HEK293 (cell line): ENCODE measurements at regions not wholly inside any gene's neighbourhood (a gene's known extent, or its start where the extent isn't known, plus 50 kb on each side); places are given as distances from the start of the nearest gene placed in this dataset.

Source experiments
- CTCF ChIA-PET: fragments of 350-600 bp; formaldehyde crosslinking; extraction: SDS; loops from one replicate; lab custom pipeline; 2021; ENCODE audit warnings: antibody characterized with exemption; lab: Yijun Ruan, JAX
- POLR2A ChIA-PET: fragments of 300-600 bp; formaldehyde crosslinking; extraction: SDS; loops from one replicate; lab custom pipeline; 2020; ENCODE audit warnings: antibody characterized with exemption, inconsistent platforms; lab: Yijun Ruan, JAX
- H3K27ac ChIP-seq: fragments of 200-500 bp; sonication (Bioruptor generic); 2 replicates; pipeline ENCODE4 v1.5.1; 2014; ENCODE audit warnings: low read depth, low read length, control low read depth, inconsistent platforms; ENCODE audit errors: extremely low read depth
- H3K36me3 ChIP-seq, 2 experiments: fragments of 200-500 bp in 1 of 2; sonication (Bioruptor generic) in 1 of 2; 1 replicate in 1 of 2; 2 replicates in 1 of 2; pipeline ENCODE4 v1.5.1; 2014 to 2017; ENCODE audit warnings: inconsistent platforms in 2 of 2, low read length in 2 of 2; ENCODE audit not compliant: control insufficient read depth in 2 of 2, insufficient read depth in 1 of 2
- H3K4me1 ChIP-seq: fragments of 200-500 bp; sonication (Bioruptor generic); 2 replicates; pipeline ENCODE4 v1.5.1; 2014; ENCODE audit warnings: mild to moderate bottlenecking, low read length, inconsistent platforms; ENCODE audit not compliant: control insufficient read depth, insufficient read depth
- H3K4me3 ChIP-seq: 2 replicates; pipeline ENCODE4 v1.5.1; 2011; ENCODE audit warnings: low read depth, mild to moderate bottlenecking, control low read depth, low read length, moderate library complexity
- H3K9me3 ChIP-seq: fragments of 200-500 bp; sonication (Bioruptor generic); 2 replicates; pipeline ENCODE4 v1.5.1; 2014; ENCODE audit warnings: low read depth, low read length, inconsistent platforms; ENCODE audit not compliant: control insufficient read depth, insufficient read depth
- FEZF1 ChIP-seq: fragments of 450-650 bp; formaldehyde crosslinking; IDR thresholded peaks from 2 replicates; pipeline ENCODE4 v1.5.1; 2016; ENCODE audit warnings: missing biosample characterization, missing genetic modification characterization
- PRDM2 ChIP-seq: fragments of 450-650 bp; formaldehyde crosslinking; IDR thresholded peaks from 2 replicates; pipeline ENCODE4 v1.5.1; 2016; ENCODE audit warnings: missing biosample characterization, missing genetic modification characterization, borderline replicate concordance
- SCRT1 ChIP-seq: fragments of 450-650 bp; formaldehyde crosslinking; IDR thresholded peaks from 2 replicates; pipeline ENCODE4 v1.5.1; 2016; ENCODE audit warnings: missing biosample characterization, missing genetic modification characterization, borderline replicate concordance
- ZBTB48 ChIP-seq: fragments of 450-650 bp; formaldehyde crosslinking; IDR thresholded peaks from 2 replicates; pipeline ENCODE4 v1.5.1; 2016; ENCODE audit warnings: missing biosample characterization, missing genetic modification characterization
- ZBTB6 ChIP-seq: fragments of 450-650 bp; formaldehyde crosslinking; IDR thresholded peaks from 2 replicates; pipeline ENCODE4 v1.5.1; 2017; ENCODE audit warnings: missing biosample characterization, missing genetic modification characterization
- ZFP69B ChIP-seq: fragments of 450-650 bp; formaldehyde crosslinking; IDR thresholded peaks from 2 replicates; pipeline ENCODE4 v1.5.1; 2016; ENCODE audit warnings: missing biosample characterization, missing genetic modification characterization
- ZNF138 ChIP-seq: fragments of 450-650 bp; formaldehyde crosslinking; IDR thresholded peaks from 2 replicates; pipeline ENCODE4 v1.5.1; 2016; ENCODE audit warnings: missing biosample characterization, missing genetic modification characterization, borderline replicate concordance
- ZNF18 ChIP-seq: fragments of 450-650 bp; formaldehyde crosslinking; IDR thresholded peaks from 2 replicates; pipeline ENCODE4 v1.5.1; 2016; ENCODE audit warnings: missing biosample characterization, missing genetic modification characterization
- ZNF202 ChIP-seq: fragments of 450-650 bp; formaldehyde crosslinking; IDR thresholded peaks from 2 replicates; pipeline ENCODE4 v1.5.1; 2016; ENCODE audit warnings: missing biosample characterization, missing genetic modification characterization, borderline replicate concordance
- ZNF214 ChIP-seq: fragments of 450-650 bp; formaldehyde crosslinking; IDR thresholded peaks from 2 replicates; pipeline ENCODE4 v1.5.1; 2017; ENCODE audit warnings: missing biosample characterization, mild to moderate bottlenecking, missing genetic modification characterization, borderline replicate concordance
- ZNF311 ChIP-seq: fragments of 450-650 bp; formaldehyde crosslinking; IDR thresholded peaks from 2 replicates; pipeline ENCODE4 v1.5.1; 2017; ENCODE audit warnings: missing biosample characterization, missing genetic modification characterization, borderline replicate concordance
- ZNF324 ChIP-seq: fragments of 450-650 bp; formaldehyde crosslinking; IDR thresholded peaks from 2 replicates; pipeline ENCODE4 v1.5.1; 2016; ENCODE audit warnings: missing biosample characterization, missing genetic modification characterization
- ZNF362 ChIP-seq: fragments of 450-650 bp; formaldehyde crosslinking; IDR thresholded peaks from 2 replicates; pipeline ENCODE4 v1.5.1; 2016; ENCODE audit warnings: missing biosample characterization, missing genetic modification characterization
- ZNF544 ChIP-seq: fragments of 450-650 bp; formaldehyde crosslinking; IDR thresholded peaks from 2 replicates; pipeline ENCODE4 v1.5.0; 2017; ENCODE audit warnings: missing biosample characterization, missing genetic modification characterization
- ZNF548 ChIP-seq: fragments of 450-650 bp; formaldehyde crosslinking; IDR thresholded peaks from 2 replicates; pipeline ENCODE4 v1.5.1; 2016; ENCODE audit warnings: missing biosample characterization, missing genetic modification characterization
- ZNF558 ChIP-seq: fragments of 450-650 bp; formaldehyde crosslinking; IDR thresholded peaks from 2 replicates; pipeline ENCODE4 v1.5.1; 2016; ENCODE audit warnings: missing biosample characterization, missing genetic modification characterization
- ZNF560 ChIP-seq: fragments of 450-650 bp; formaldehyde crosslinking; IDR thresholded peaks from 2 replicates; pipeline ENCODE4 v1.5.1; 2017; ENCODE audit warnings: missing biosample characterization, missing genetic modification characterization, borderline replicate concordance
- ZNF610 ChIP-seq: fragments of 450-650 bp; formaldehyde crosslinking; IDR thresholded peaks from 2 replicates; pipeline ENCODE4 v1.5.1; 2016; ENCODE audit warnings: missing biosample characterization, missing genetic modification characterization, borderline replicate concordance
- ZNF692 ChIP-seq: fragments of 450-650 bp; formaldehyde crosslinking; IDR thresholded peaks from 2 replicates; pipeline ENCODE4 v1.5.1; 2016; ENCODE audit warnings: missing biosample characterization, missing genetic modification characterization
- ZNF777 ChIP-seq: fragments of 450-650 bp; formaldehyde crosslinking; IDR thresholded peaks from 2 replicates; pipeline ENCODE4 v1.5.1; 2017; ENCODE audit warnings: missing biosample characterization, missing genetic modification characterization, borderline replicate concordance
- ZNF830 ChIP-seq: fragments of 450-650 bp; IDR thresholded peaks from 2 replicates; pipeline ENCODE4 v1.5.0; 2018; ENCODE audit warnings: missing biosample characterization, missing genetic modification characterization, low read depth, mild to moderate bottlenecking, moderate library complexity
- ZNF837 ChIP-seq: fragments of 450-650 bp; formaldehyde crosslinking; IDR thresholded peaks from 2 replicates; pipeline ENCODE4 v1.5.1; 2016; ENCODE audit warnings: missing biosample characterization, missing genetic modification characterization

- TF ChIP-seq ZNF362 (tag by site-specific recombination) (no peak), PRDM2 (no peak)
Observed at GRCh38 chr17:63265526-63265925, 180.6 kb downstream of the CYB561 start (continued).

GRCh38 chr17:63267846-63268245, 178.3 kb downstream of the CYB561 start:
- H3K4me1 ChIP-seq, result peaks cover 6% of the 10 kb centered on the region; the same call in 1 of the 2 replicates
- H3K36me3 ChIP-seq, result peaks cover 0 to 5% of the 10 kb centered on the region in 2 experiments; a peak in 1 of 3 replicates
- no peak overlapping the region for H3K27ac ChIP-seq
- CTCF ChIA-PET, result interaction anchor here (1.5 kb wide), 1 partner anchor 596 kb away, joined by 3 read pairs; no protein-coding TSS in a partner anchor
- no peak for TF ChIP-seq ZNF558 (tag by site-specific recombination)
- no peak for TF ChIP-seq ZNF837 (tag by site-specific recombination)
- TF ChIP-seq ZNF830, result no peak
- TF ChIP-seq ZNF692 (tag by site-specific recombination), result no peak
- no peak for TF ChIP-seq ZNF548
- TF ChIP-seq ZBTB6 (tag by site-specific recombination), result no peak
- TF ChIP-seq ZBTB48 (tag by site-specific recombination), result no peak
- no peak for TF ChIP-seq ZNF777 (tag by site-specific recombination)
- no peak for TF ChIP-seq ZNF18 (tag by site-specific recombination)
- TF ChIP-seq ZNF214 (tag by site-specific recombination), result no peak
- TF ChIP-seq ZFP69B (tag by site-specific recombination), result no peak
- no peak for TF ChIP-seq ZNF610 (tag by site-specific recombination)
- TF ChIP-seq ZNF544 (tag by site-specific recombination), result no peak
- TF ChIP-seq ZNF311 (tag by site-specific recombination), result no peak
- TF ChIP-seq ZNF202 (tag by site-specific recombination), result no peak
- TF ChIP-seq SCRT1 (tag by site-specific recombination), result no peak
- no peak for TF ChIP-seq FEZF1 (tag by site-specific recombination)
- no peak for TF ChIP-seq ZNF560
- TF ChIP-seq ZNF324, result no peak
- TF ChIP-seq ZNF138, result no peak
- POLR2A ChIA-PET, result no interaction called here
- H3K9me3 ChIP-seq, result no peaks in the 10 kb centered on the region
- H3K4me3 ChIP-seq, result no peak overlapping the region
